CD8-positive, alpha-beta memory T cell (primary cell): ENCODE measurements at regions not wholly inside any gene's neighbourhood (a gene's known extent, or its start where the extent isn't known, plus 50 kb on each side); places are given as distances from the start of the nearest gene placed in this dataset.
"Not testable (repeated sequence)": the region's sequence is repeated elsewhere in the genome, so short reads cannot be mapped to it uniquely, and the experiment has no call there.

Experiments used
- CTCF ChIA-PET: fragments of 350-600 bp; sonication (Branson Sonifier 250); formaldehyde crosslinking; loops from one replicate; lab custom pipeline; 2021; ENCODE audit warnings: antibody characterized with exemption; lab: Charles Lee
- POLR2A ChIA-PET: fragments of 350-600 bp; sonication (Branson Sonifier 250); formaldehyde crosslinking; loops from one replicate; lab custom pipeline; 2021; ENCODE audit warnings: antibody characterized with exemption; lab: Charles Lee
- DNase-seq, 5 donors: peaks; one replicate each; pipeline versions ENCODE4 v3.0.0 to v3.0.0-alpha.2; 2020 to 2022; ENCODE audit warnings: mixed read lengths in 1 of 5
- H3K27ac ChIP-seq: one replicate; pipeline ENCODE4 v1.7.0; 2013; ENCODE audit warnings: low read depth, mild to moderate bottlenecking, low read length, moderate library complexity
- H3K27me3 ChIP-seq: 2 replicates; pipeline ENCODE4 v1.7.0; 2013; ENCODE audit warnings: low read length, mild to moderate bottlenecking; ENCODE audit not compliant: insufficient read depth, poor library complexity, severe bottlenecking
- H3K36me3 ChIP-seq: 2 replicates; pipeline ENCODE4 v1.7.0; 2013; ENCODE audit warnings: mild to moderate bottlenecking, low read length, moderate library complexity; ENCODE audit not compliant: insufficient read depth
- H3K4me1 ChIP-seq: 2 replicates; pipeline ENCODE4 v1.7.0; 2013; ENCODE audit warnings: mild to moderate bottlenecking, low read length, moderate library complexity; ENCODE audit not compliant: insufficient read depth
- H3K4me3 ChIP-seq: 2 replicates; pipeline ENCODE4 v1.7.0; 2013; ENCODE audit warnings: mild to moderate bottlenecking, low read length
- H3K9me3 ChIP-seq: 2 replicates; pipeline ENCODE4 v1.7.0; 2013; ENCODE audit warnings: mild to moderate bottlenecking, low read length
- H3K27ac Mint-ChIP-seq, 8 donors: one replicate each; pipeline ENCODE4 v1.8.0; 2020 to 2021; ENCODE audit warnings: mixed read lengths in 8 of 8, mild to moderate bottlenecking in 6 of 8, inconsistent platforms in 3 of 8, moderate library complexity in 3 of 8
- H3K27me3 Mint-ChIP-seq, 2 donors: one replicate each; pipeline ENCODE4 v1.8.0; 2020 to 2021; ENCODE audit warnings: mixed read lengths in 2 of 2, mild to moderate bottlenecking in 1 of 2, moderate library complexity in 1 of 2
- H3K36me3 Mint-ChIP-seq, 3 donors: one replicate each; pipeline ENCODE4 v1.8.0; 2020 to 2021; ENCODE audit warnings: mixed read lengths in 3 of 3, inconsistent platforms in 1 of 3, mild to moderate bottlenecking in 1 of 3
- H3K4me1 Mint-ChIP-seq, 3 donors: one replicate each; pipeline ENCODE4 v1.8.0; 2020 to 2021; ENCODE audit warnings: mixed read lengths in 3 of 3, inconsistent platforms in 1 of 3, mild to moderate bottlenecking in 1 of 3
- H3K4me3 Mint-ChIP-seq, 7 donors: one replicate each; pipeline ENCODE4 v1.8.0; 2020 to 2021; ENCODE audit warnings: mixed read lengths in 7 of 7, mild to moderate bottlenecking in 6 of 7, moderate library complexity in 4 of 7, inconsistent platforms in 2 of 7
- H3K9me3 Mint-ChIP-seq, 5 donors: one replicate each; pipeline ENCODE4 v1.8.0; 2020 to 2022; ENCODE audit warnings: mixed read lengths in 5 of 5, mild to moderate bottlenecking in 3 of 5, moderate library complexity in 2 of 5, inconsistent platforms in 1 of 5

DNA sequence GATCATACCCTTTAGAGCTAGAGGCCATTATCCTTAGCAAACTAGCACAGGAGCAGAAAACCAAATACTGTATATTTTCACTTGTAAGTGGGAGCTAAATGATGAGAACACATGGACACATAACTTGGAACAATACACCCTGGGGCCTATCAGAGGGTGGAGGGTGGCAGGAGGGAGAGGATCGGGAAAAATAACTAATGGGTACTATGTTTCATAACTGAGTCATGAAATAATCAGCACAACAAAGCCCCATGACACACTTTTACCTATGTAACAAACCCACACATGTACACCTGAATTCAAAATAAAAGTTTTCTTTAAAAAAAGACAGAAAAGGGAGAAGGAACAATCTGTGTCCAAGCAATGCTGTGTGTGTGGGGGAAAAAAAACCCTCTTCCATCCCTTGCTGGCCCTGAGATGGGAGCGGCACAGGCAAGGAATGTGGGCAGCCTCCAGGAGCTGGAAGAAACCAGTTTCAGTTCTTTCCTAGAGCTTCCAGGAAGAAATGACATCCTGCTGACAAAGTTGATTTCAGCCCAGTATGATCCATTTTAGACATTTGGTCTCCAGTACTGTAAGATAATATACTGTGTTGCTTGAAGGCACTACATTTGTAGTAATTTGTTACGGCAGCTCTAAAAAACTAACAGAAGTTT, 458.7 kb upstream of the CNTNAP5 start:
- Mint-ChIP-seq H3K27ac (no peak overlapping the region), H3K4me1 (no peaks in the 10 kb centered on the region), H3K4me3 (no peak overlapping the region), H3K9me3 (peaks cover 4 to 27% (median 12%) of the 10 kb centered on the region in 5 donors), H3K36me3 (no peaks in the 10 kb centered on the region), H3K27me3 (peaks cover 0 to 2% of the 10 kb centered on the region in 2 donors)
- Histone ChIP-seq H3K36me3 (no peaks in the 10 kb centered on the region), H3K27ac (no peak overlapping the region), H3K4me1 (no peaks in the 10 kb centered on the region), H3K4me3 (no peak overlapping the region), H3K27me3 (no peaks in the 10 kb centered on the region), H3K9me3 (no peaks in the 10 kb centered on the region)
- no peak for DNase-seq
- ChIA-PET POLR2A (no interaction called here), CTCF (interaction anchor here (1.3 kb wide), 1 partner anchor 11 kb away, joined by 3 read pairs; no protein-coding TSS in a partner anchor)

- no peaks in the 10 kb centered on the region for H3K9me3 ChIP-seq
- peaks cover under 1 to 43% (median 16%) of the 10 kb centered on the region in 5 donors for H3K9me3 Mint-ChIP-seq
- no peak overlapping the region for H3K4me3 Mint-ChIP-seq
- H3K27me3 ChIP-seq = no peaks in the 10 kb centered on the region
- no peaks in the 10 kb centered on the region for H3K4me1 Mint-ChIP-seq
- H3K36me3 Mint-ChIP-seq = no peaks in the 10 kb centered on the region
- no peaks in the 10 kb centered on the region for H3K27me3 Mint-ChIP-seq
- H3K4me3 ChIP-seq = no peak overlapping the region
- no peak overlapping the region for H3K27ac Mint-ChIP-seq
- ChIA-PET CTCF (interaction anchor here (1.4 kb wide), 1 partner anchor 12 kb away, joined by 3 read pairs; no protein-coding TSS in a partner anchor), POLR2A (no interaction called here)
- H3K27ac ChIP-seq = no peak overlapping the region
- no peak for DNase-seq
- H3K36me3 ChIP-seq = no peaks in the 10 kb centered on the region
- H3K4me1 ChIP-seq = no peaks in the 10 kb centered on the region
Observed at GRCh38 chr2:123578016-123578415, 447.1 kb upstream of the CNTNAP5 start.

DNA sequence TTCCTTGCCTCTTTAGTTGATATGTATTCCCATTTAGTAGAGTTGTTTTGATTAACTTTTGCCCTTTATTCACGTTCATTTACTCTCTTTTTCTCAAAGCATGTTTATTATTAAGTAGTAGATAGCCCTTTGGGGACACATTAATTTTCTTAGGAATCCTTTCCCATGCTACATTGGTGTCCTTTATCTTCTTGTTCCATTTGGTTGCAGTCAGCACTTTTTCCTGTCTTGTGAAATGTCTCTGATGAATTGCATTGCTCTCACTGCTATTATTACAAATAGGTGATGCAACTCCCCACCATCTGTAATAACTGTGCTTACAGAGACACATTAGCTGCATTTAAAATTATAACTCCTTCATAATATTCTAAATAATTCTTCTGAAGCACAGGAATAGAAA, 428.5 kb upstream of the CNTNAP5 start:
- H3K36me3 Mint-ChIP-seq = no peaks in the 10 kb centered on the region
- no peaks in the 10 kb centered on the region for H3K27me3 ChIP-seq
- H3K36me3 ChIP-seq = no peaks in the 10 kb centered on the region
- ChIA-PET CTCF (no interaction called here), POLR2A (no interaction called here)
- H3K27me3 Mint-ChIP-seq = no peaks in the 10 kb centered on the region
- peaks cover 0 to 41% (median 15%) of the 10 kb centered on the region in 5 donors for H3K9me3 Mint-ChIP-seq
- no peak overlapping the region for H3K27ac Mint-ChIP-seq
- no peaks in the 10 kb centered on the region for H3K9me3 ChIP-seq
- no peaks in the 10 kb centered on the region for H3K4me1 ChIP-seq
- no peak overlapping the region for H3K4me3 ChIP-seq
- H3K4me1 Mint-ChIP-seq = no peaks in the 10 kb centered on the region
- no peak overlapping the region for H3K27ac ChIP-seq
- DNase-seq = no peak
- H3K4me3 Mint-ChIP-seq = no peak overlapping the region

- no peaks in the 10 kb centered on the region for H3K4me1 Mint-ChIP-seq
- Histone ChIP-seq H3K4me3 (no peak overlapping the region), H3K9me3 (no peaks in the 10 kb centered on the region), H3K4me1 (no peaks in the 10 kb centered on the region), H3K36me3 (no peaks in the 10 kb centered on the region), H3K27ac (no peak overlapping the region), H3K27me3 (no peaks in the 10 kb centered on the region)
- DNase-seq = no peak
- POLR2A ChIA-PET = no interaction called here
- peaks cover 2 to 35% (median 12%) of the 10 kb centered on the region in 5 donors for H3K9me3 Mint-ChIP-seq
- H3K4me3 Mint-ChIP-seq = no peak overlapping the region
- CTCF ChIA-PET = no interaction called here
- no peak overlapping the region for H3K27ac Mint-ChIP-seq
- H3K36me3 Mint-ChIP-seq = no peaks in the 10 kb centered on the region
- H3K27me3 Mint-ChIP-seq = no peaks in the 10 kb centered on the region
Observed at GRCh38 chr2:123597988-123598387, 427.1 kb upstream of the CNTNAP5 start.

- Histone ChIP-seq H3K27me3 (no peaks in the 10 kb centered on the region), H3K4me3 (no peak overlapping the region), H3K4me1 (no peaks in the 10 kb centered on the region), H3K9me3 (no peaks in the 10 kb centered on the region), H3K36me3 (no peaks in the 10 kb centered on the region), H3K27ac (no peak overlapping the region)
- H3K27me3 Mint-ChIP-seq = no peaks in the 10 kb centered on the region
- ChIA-PET CTCF (no interaction called here), POLR2A (no interaction called here)
- H3K9me3 Mint-ChIP-seq = peaks cover 1 to 34% (median 19%) of the 10 kb centered on the region in 5 donors
- peaks cover 0 to 1% (median 0%) of the 10 kb centered on the region in 3 donors for H3K36me3 Mint-ChIP-seq
- no peak for DNase-seq
- H3K27ac Mint-ChIP-seq = no peak overlapping the region
- H3K4me3 Mint-ChIP-seq = no peak overlapping the region
- H3K4me1 Mint-ChIP-seq = no peaks in the 10 kb centered on the region
Observed at GRCh38 chr2:123606631-123607030, 418.5 kb upstream of the CNTNAP5 start.

GRCh38 chr2:123609077-123609476, 416.0 kb upstream of the CNTNAP5 start:
- ChIA-PET CTCF (no interaction called here), POLR2A (no interaction called here)
- Mint-ChIP-seq H3K27ac (no peak overlapping the region), H3K4me3 (no peak overlapping the region), H3K9me3 (peaks cover 4 to 42% (median 20%) of the 10 kb centered on the region in 5 donors), H3K4me1 (no peaks in the 10 kb centered on the region), H3K27me3 (no peaks in the 10 kb centered on the region), H3K36me3 (peaks cover 0 to 1% (median 0%) of the 10 kb centered on the region in 3 donors)
- DNase-seq = no peak
- Histone ChIP-seq H3K36me3 (no peaks in the 10 kb centered on the region), H3K4me1 (no peaks in the 10 kb centered on the region), H3K27me3 (no peaks in the 10 kb centered on the region), H3K27ac (no peak overlapping the region), H3K4me3 (no peak overlapping the region), H3K9me3 (no peaks in the 10 kb centered on the region)

DNA sequence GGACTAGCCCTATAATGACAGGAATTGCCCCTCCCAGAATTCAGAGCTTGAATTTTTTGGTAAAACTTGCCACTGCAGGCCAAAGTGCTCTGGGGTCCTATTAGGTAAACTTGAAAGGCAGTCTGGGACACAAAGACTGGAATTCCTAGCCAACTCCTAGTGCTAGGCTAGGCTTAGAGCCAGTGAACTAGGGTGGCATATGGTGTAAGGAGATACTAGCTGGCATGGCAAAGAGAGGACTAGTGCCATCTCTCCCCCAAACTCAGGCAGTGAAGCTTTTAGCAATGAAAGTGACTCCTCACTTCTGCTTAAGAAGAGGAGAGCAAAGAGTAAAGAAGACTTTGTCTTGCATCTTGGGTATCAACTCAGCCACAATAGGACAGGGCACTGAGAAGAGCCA, 410.5 kb upstream of the CNTNAP5 start:
- Histone ChIP-seq H3K36me3 (no peaks in the 10 kb centered on the region), H3K4me1 (no peaks in the 10 kb centered on the region), H3K4me3 (no peak overlapping the region), H3K27me3 (no peaks in the 10 kb centered on the region), H3K9me3 (no peaks in the 10 kb centered on the region), H3K27ac (no peak overlapping the region)
- Mint-ChIP-seq H3K27ac (no peak overlapping the region), H3K9me3 (peaks cover 10 to 60% (median 18%) of the 10 kb centered on the region in 5 donors), H3K4me3 (no peak overlapping the region), H3K4me1 (no peaks in the 10 kb centered on the region), H3K27me3 (no peaks in the 10 kb centered on the region), H3K36me3 (peaks cover 0 to 1% (median 0%) of the 10 kb centered on the region in 3 donors)
- POLR2A ChIA-PET = no interaction called here
- DNase-seq = no peak
- CTCF ChIA-PET = no interaction called here

GRCh38 chr2:123618642-123619041, 406.4 kb upstream of the CNTNAP5 start:
- H3K36me3 Mint-ChIP-seq, H3K4me3 ChIP-seq, CTCF ChIA-PET, H3K27ac Mint-ChIP-seq, H3K27ac ChIP-seq, DNase-seq, H3K4me1 Mint-ChIP-seq, POLR2A ChIA-PET, H3K4me3 Mint-ChIP-seq, H3K27me3 Mint-ChIP-seq, H3K27me3 ChIP-seq, H3K9me3 ChIP-seq, H3K4me1 ChIP-seq, H3K36me3 ChIP-seq: not testable (repeated sequence)
- H3K9me3 Mint-ChIP-seq = peaks cover 2 to 59% (median 13%) of the 10 kb centered on the region in 5 donors
